SU-DHL-6 (cell line): ENCODE measurements at regions not wholly inside any gene's neighbourhood (a gene's known extent, or its start where the extent isn't known, plus 50 kb on each side); places are given as distances from the start of the nearest gene placed in this dataset.

Experiments used
- EZH2phosphoT487 ChIP-seq: fragments of 200-600 bp; sonication (generic), shearing (Covaris generic); conservative IDR thresholded peaks from 2 replicates; pipeline ENCODE4 v1.6.1; 2018; ENCODE audit warnings: mild to moderate bottlenecking, antibody characterized with exemption, low read length, moderate library complexity, mixed read lengths
- TF ChIP-seq, protein P1 (sequence below): fragments of 200-600 bp; sonication (generic); IDR thresholded peaks from one replicate; pipeline ENCODE4 v1.5.1; 2017; ENCODE audit warnings: antibody characterized with exemption, mild to moderate bottlenecking, low read length, moderate library complexity; ENCODE audit not compliant: insufficient read depth, poor library complexity, severe bottlenecking

- TF ChIP-seq, protein P1, sequence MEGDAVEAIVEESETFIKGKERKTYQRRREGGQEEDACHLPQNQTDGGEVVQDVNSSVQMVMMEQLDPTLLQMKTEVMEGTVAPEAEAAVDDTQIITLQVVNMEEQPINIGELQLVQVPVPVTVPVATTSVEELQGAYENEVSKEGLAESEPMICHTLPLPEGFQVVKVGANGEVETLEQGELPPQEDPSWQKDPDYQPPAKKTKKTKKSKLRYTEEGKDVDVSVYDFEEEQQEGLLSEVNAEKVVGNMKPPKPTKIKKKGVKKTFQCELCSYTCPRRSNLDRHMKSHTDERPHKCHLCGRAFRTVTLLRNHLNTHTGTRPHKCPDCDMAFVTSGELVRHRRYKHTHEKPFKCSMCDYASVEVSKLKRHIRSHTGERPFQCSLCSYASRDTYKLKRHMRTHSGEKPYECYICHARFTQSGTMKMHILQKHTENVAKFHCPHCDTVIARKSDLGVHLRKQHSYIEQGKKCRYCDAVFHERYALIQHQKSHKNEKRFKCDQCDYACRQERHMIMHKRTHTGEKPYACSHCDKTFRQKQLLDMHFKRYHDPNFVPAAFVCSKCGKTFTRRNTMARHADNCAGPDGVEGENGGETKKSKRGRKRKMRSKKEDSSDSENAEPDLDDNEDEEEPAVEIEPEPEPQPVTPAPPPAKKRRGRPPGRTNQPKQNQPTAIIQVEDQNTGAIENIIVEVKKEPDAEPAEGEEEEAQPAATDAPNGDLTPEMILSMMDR: no peak
- no peak for TF ChIP-seq EZH2phosphoT487
These were observed 191.5 kb upstream of the IPO5 start for GRCh38 chr13:97761796-97762540.
